ENCODE measurements at regions not wholly inside any gene's neighbourhood (a gene's known extent, or its start where the extent isn't known, plus 50 kb on each side); places are given as distances from the start of the nearest gene placed in this dataset.

DNA sequence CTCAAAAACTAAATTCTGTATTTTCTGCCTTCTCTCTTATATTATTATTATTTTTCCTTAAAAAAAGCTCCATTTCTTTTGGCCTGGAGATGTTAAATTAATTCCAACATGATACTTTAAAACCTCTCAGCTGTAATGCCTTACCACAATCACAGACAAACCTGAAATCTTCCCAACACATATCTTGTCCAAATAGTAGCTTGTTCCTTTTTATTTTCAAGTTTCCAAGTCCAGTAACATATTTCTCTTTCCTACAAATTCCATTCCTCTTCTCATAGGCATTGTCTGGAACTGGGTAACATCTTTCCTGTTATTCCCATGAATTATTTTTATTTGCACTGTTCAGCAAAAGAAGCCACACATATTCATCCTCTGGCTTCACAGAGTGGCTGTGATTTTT is 137.0 kb downstream of the SLITRK6 start:
- Histone ChIP-seq H3K27ac (ENCODE audit: low read depth, low read length) (no peak overlapping the region), H3K27me3 (ENCODE audit: insufficient read depth, low read length, poor library complexity, severe bottlenecking) (no peaks in the 10 kb centered on the region), H3K4me3 (ENCODE audit: low read length) (no peak overlapping the region), H3K4me1 (ENCODE audit: insufficient read depth, low read length) (no peaks in the 10 kb centered on the region), H3K9me3 (ENCODE audit: low read length) (no peaks in the 10 kb centered on the region), H3K36me3 (ENCODE audit: insufficient read depth, low read length) (no peaks in the 10 kb centered on the region)
- Mint-ChIP-seq H3K36me3 (no peaks in the 10 kb centered on the region), H3K4me1 (no peaks in the 10 kb centered on the region), H3K4me3 (no peak overlapping the region), H3K27ac (no peak overlapping the region), H3K27me3 (no peaks in the 10 kb centered on the region), H3K9me3 (peaks cover 0 to 51% (median 2%) of the 10 kb centered on the region in 5 donors)
- DNase-seq: no peak
- ChIA-PET CTCF (no interaction called here), POLR2A (no interaction called here)

DNA sequence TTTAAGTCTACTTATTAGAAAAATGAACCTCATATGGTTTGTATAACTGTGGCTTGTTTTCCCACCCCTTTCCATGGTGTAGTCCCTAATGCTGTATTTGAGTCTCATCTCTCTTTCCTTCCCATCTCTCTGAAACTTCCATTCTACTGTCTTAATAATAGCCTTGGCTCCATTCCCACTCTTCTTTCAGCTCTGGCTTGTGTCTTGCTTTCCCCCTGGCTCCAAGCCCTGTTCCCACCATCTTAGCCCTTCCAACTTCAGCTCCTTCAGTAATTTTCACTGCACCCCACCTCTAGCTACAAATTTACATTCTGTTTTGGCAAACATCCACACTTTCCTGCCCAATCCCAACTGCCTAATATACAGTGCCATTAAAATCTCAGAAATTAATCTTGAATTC is 137.5 kb downstream of the SLITRK6 start:
- no peaks in the 10 kb centered on the region for H3K36me3 ChIP-seq (ENCODE audit: insufficient read depth, low read length)
- no peak overlapping the region for H3K27ac ChIP-seq (ENCODE audit: low read depth, low read length)
- DNase-seq: no peak
- Mint-ChIP-seq H3K9me3 (peaks cover 0 to 50% (median 2%) of the 10 kb centered on the region in 5 donors), H3K27me3 (no peaks in the 10 kb centered on the region), H3K4me3 (no peak overlapping the region), H3K27ac (no peak overlapping the region), H3K4me1 (no peaks in the 10 kb centered on the region), H3K36me3 (no peaks in the 10 kb centered on the region)
- H3K4me3 ChIP-seq (ENCODE audit: low read length): no peak overlapping the region
- no peaks in the 10 kb centered on the region for H3K4me1 ChIP-seq (ENCODE audit: insufficient read depth, low read length)
- ChIA-PET POLR2A (no interaction called here), CTCF (no interaction called here)
- no peaks in the 10 kb centered on the region for H3K27me3 ChIP-seq (ENCODE audit: insufficient read depth, low read length, poor library complexity, severe bottlenecking)
- H3K9me3 ChIP-seq (ENCODE audit: low read length): no peaks in the 10 kb centered on the region

DNA sequence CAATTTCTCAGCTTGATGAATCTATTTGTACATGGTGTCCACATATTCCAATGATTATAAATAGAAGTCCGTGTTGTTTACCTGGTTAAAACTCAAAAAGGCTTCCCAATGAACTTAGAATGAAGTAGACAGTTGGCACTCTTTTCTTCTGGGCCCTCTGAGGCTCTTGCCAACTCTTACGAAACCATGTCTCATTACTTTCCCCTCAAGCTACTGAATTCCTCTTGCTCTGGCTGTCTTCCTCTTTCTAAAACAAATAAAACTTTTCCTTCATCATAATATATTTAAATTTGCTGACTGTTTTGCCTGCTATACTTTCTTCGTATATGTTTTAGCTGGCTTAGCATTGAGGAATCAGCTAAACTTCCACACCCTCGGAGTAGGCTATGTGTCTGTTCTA is 139.7 kb downstream of the SLITRK6 start:
- H3K27me3 ChIP-seq (ENCODE audit: insufficient read depth, low read length, poor library complexity, severe bottlenecking): no peaks in the 10 kb centered on the region
- POLR2A ChIA-PET: no interaction called here
- peaks cover 1 to 41% (median 2%) of the 10 kb centered on the region in 5 donors for H3K9me3 Mint-ChIP-seq
- H3K4me1 ChIP-seq (ENCODE audit: insufficient read depth, low read length): no peaks in the 10 kb centered on the region
- no peak overlapping the region for H3K27ac Mint-ChIP-seq
- H3K9me3 ChIP-seq (ENCODE audit: low read length): no peaks in the 10 kb centered on the region
- no peak overlapping the region for H3K4me3 Mint-ChIP-seq
- H3K4me3 ChIP-seq (ENCODE audit: low read length): no peak overlapping the region
- H3K36me3 ChIP-seq (ENCODE audit: insufficient read depth, low read length): no peaks in the 10 kb centered on the region
- CTCF ChIA-PET: no interaction called here
- H3K27me3 Mint-ChIP-seq: no peaks in the 10 kb centered on the region
- no peak overlapping the region for H3K27ac ChIP-seq (ENCODE audit: low read depth, low read length)
- no peaks in the 10 kb centered on the region for H3K4me1 Mint-ChIP-seq
- H3K36me3 Mint-ChIP-seq: no peaks in the 10 kb centered on the region
- DNase-seq: no peak

DNA sequence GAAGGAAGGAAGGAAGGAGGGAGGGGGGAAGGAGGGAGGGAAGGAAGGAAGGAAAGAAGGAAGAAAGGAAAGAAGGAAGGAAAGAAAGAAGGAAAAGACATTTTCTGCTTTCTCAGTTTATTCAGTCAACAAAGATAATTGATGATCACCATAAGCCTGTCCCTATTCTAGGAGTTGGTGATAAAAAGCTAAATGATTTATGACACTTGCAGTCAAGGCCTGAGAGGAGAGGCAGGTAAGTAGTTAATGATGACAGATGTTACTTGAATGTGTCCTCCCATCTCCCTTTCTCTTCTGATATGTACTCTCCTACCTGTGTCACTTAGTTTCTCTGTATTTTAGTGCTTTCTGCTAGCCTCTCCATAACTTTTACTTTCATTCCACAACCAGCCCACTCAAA is 141.3 kb downstream of the SLITRK6 start:
- POLR2A ChIA-PET: no interaction called here
- Histone ChIP-seq H3K9me3 (ENCODE audit: low read length) (no peaks in the 10 kb centered on the region), H3K27me3 (ENCODE audit: insufficient read depth, low read length, poor library complexity, severe bottlenecking) (no peaks in the 10 kb centered on the region), H3K4me3 (ENCODE audit: low read length) (no peak overlapping the region), H3K4me1 (ENCODE audit: insufficient read depth, low read length) (no peaks in the 10 kb centered on the region), H3K27ac (ENCODE audit: low read depth, low read length) (no peak overlapping the region), H3K36me3 (ENCODE audit: insufficient read depth, low read length) (no peaks in the 10 kb centered on the region)
- no peaks in the 10 kb centered on the region for H3K27me3 Mint-ChIP-seq
- H3K4me3 Mint-ChIP-seq: no peak overlapping the region
- CTCF ChIA-PET: no interaction called here
- no peak for DNase-seq
- H3K4me1 Mint-ChIP-seq: no peaks in the 10 kb centered on the region
- H3K36me3 Mint-ChIP-seq: no peaks in the 10 kb centered on the region
- H3K9me3 Mint-ChIP-seq: peaks cover 1 to 37% (median 5%) of the 10 kb centered on the region in 5 donors
- H3K27ac Mint-ChIP-seq: no peak overlapping the region

DNA sequence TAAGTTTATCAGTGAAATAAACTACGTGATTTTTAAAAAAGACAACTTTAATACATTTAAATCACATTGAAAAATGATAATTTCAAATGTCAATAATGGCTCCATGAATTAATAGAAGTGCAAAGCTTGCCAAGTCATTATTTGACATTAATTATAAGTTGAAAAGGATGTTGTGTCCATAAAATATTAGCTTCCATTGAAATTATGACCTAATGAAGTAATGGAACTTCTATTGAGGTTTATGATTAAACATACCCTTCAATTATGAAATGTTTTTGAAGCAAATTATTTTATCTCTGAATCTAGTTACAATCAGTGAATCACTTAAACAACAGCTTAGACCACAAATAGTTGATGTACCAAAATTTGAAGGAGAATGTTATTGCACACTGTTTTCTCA is 144.2 kb downstream of the SLITRK6 start:
- no peak for DNase-seq
- no peaks in the 10 kb centered on the region for H3K27me3 Mint-ChIP-seq
- H3K9me3 ChIP-seq (ENCODE audit: low read length): no peaks in the 10 kb centered on the region
- H3K4me3 Mint-ChIP-seq: no peak overlapping the region
- H3K4me1 ChIP-seq (ENCODE audit: insufficient read depth, low read length): no peaks in the 10 kb centered on the region
- ChIA-PET CTCF (no interaction called here), POLR2A (no interaction called here)
- H3K27ac Mint-ChIP-seq: no peak overlapping the region
- no peaks in the 10 kb centered on the region for H3K4me1 Mint-ChIP-seq
- H3K27me3 ChIP-seq (ENCODE audit: insufficient read depth, low read length, poor library complexity, severe bottlenecking): no peaks in the 10 kb centered on the region
- no peak overlapping the region for H3K27ac ChIP-seq (ENCODE audit: low read depth, low read length)
- no peaks in the 10 kb centered on the region for H3K36me3 Mint-ChIP-seq
- peaks cover 0 to 26% (median 2%) of the 10 kb centered on the region in 5 donors for H3K9me3 Mint-ChIP-seq
- no peak overlapping the region for H3K4me3 ChIP-seq (ENCODE audit: low read length)
- no peaks in the 10 kb centered on the region for H3K36me3 ChIP-seq (ENCODE audit: insufficient read depth, low read length)

DNA sequence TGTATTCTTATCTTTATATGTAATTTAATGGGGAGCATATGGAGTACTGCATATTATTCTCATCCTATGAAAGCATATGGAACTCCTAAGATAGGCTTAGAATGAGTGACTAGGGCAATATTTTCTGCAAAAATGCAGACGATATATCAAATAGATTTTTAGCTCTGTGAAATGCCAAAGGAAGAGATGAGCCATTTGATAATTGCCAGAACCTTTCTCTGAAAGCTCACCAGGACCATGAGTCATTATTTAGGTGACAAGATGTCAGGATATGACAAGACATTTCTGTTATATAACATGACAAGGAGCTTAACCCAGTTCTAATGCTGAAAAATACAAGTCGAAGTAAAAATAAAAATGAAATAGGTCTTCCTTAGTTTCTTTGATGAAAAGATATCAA is 145.0 kb downstream of the SLITRK6 start:
- Mint-ChIP-seq H3K9me3 (peaks cover 0 to 22% (median 4%) of the 10 kb centered on the region in 5 donors), H3K27me3 (no peaks in the 10 kb centered on the region)
- CTCF ChIA-PET: no interaction called here

DNA sequence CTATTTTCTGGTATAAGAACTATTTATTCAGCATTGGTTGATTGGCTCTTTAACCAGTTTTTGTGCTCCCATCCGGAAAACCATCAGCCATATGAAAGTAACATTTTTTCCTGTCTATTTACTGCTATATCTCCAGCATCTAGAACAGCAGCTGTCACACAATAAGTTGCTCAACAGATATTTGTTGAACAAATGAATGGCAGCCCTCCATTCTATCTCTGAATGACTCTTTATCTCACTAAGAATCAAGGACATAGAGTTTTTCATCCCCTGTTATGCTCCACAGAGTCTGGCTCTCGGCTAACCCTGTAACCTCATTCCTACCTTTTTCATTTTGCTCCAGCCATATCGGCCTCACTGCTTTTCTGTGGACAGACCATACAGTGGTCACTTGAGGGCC is 145.5 kb downstream of the SLITRK6 start:
- ChIA-PET POLR2A (no interaction called here), CTCF (no interaction called here)
- no peaks in the 10 kb centered on the region for H3K27me3 Mint-ChIP-seq
- no peaks in the 10 kb centered on the region for H3K27me3 ChIP-seq (ENCODE audit: insufficient read depth, low read length, poor library complexity, severe bottlenecking)
- H3K36me3 ChIP-seq (ENCODE audit: insufficient read depth, low read length): no peaks in the 10 kb centered on the region
- no peaks in the 10 kb centered on the region for H3K9me3 ChIP-seq (ENCODE audit: low read length)
- no peaks in the 10 kb centered on the region for H3K4me1 ChIP-seq (ENCODE audit: insufficient read depth, low read length)
- DNase-seq: no peak
- H3K4me1 Mint-ChIP-seq: no peaks in the 10 kb centered on the region
- no peak overlapping the region for H3K4me3 ChIP-seq (ENCODE audit: low read length)
- no peak overlapping the region for H3K27ac ChIP-seq (ENCODE audit: low read depth, low read length)
- no peaks in the 10 kb centered on the region for H3K36me3 Mint-ChIP-seq
- no peak overlapping the region for H3K4me3 Mint-ChIP-seq
- peaks cover 2 to 23% (median 4%) of the 10 kb centered on the region in 5 donors for H3K9me3 Mint-ChIP-seq
- no peak overlapping the region for H3K27ac Mint-ChIP-seq

More for the DNA sequence above, 145.0 kb downstream of the SLITRK6 start:
- Histone ChIP-seq H3K9me3 (ENCODE audit: low read length) (no peaks in the 10 kb centered on the region), H3K27me3 (ENCODE audit: insufficient read depth, low read length, poor library complexity, severe bottlenecking) (no peaks in the 10 kb centered on the region), H3K36me3 (ENCODE audit: insufficient read depth, low read length) (no peaks in the 10 kb centered on the region), H3K4me1 (ENCODE audit: insufficient read depth, low read length) (no peaks in the 10 kb centered on the region), H3K4me3 (ENCODE audit: low read length) (no peak overlapping the region), H3K27ac (ENCODE audit: low read depth, low read length) (no peak overlapping the region)
- DNase-seq: no peak
- no peak overlapping the region for H3K4me3 Mint-ChIP-seq
- no peak overlapping the region for H3K27ac Mint-ChIP-seq
- H3K4me1 Mint-ChIP-seq: no peaks in the 10 kb centered on the region
- POLR2A ChIA-PET: no interaction called here
- no peaks in the 10 kb centered on the region for H3K36me3 Mint-ChIP-seq

DNA sequence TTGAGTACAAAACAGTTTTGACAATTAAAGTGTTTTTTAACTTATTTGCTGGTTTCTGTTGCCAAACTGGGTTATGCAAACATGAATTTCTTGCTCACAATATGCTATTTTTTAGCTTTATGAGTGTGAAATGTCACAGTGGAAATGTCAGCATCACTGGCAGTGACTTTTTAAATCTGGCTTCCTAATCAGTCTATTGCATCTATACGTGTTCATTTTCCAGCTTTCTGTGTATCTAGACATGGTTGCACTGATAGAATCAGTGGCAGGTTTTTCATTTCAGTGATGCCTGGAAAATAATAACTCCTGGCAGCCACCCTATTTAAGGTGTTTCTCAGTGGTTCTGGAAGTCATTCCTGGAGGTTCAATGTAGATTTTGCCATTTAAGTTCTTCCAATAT is 146.7 kb downstream of the SLITRK6 start:
- ChIA-PET POLR2A (no interaction called here), CTCF (no interaction called here)
- H3K4me1 Mint-ChIP-seq: no peaks in the 10 kb centered on the region
- no peak overlapping the region for H3K4me3 Mint-ChIP-seq
- Histone ChIP-seq H3K4me3 (ENCODE audit: low read length) (no peak overlapping the region), H3K27me3 (ENCODE audit: insufficient read depth, low read length, poor library complexity, severe bottlenecking) (no peaks in the 10 kb centered on the region), H3K36me3 (ENCODE audit: insufficient read depth, low read length) (no peaks in the 10 kb centered on the region), H3K9me3 (ENCODE audit: low read length) (no peaks in the 10 kb centered on the region), H3K27ac (ENCODE audit: low read depth, low read length) (no peak overlapping the region), H3K4me1 (ENCODE audit: insufficient read depth, low read length) (no peaks in the 10 kb centered on the region)
- peaks cover 2 to 22% (median 4%) of the 10 kb centered on the region in 5 donors for H3K9me3 Mint-ChIP-seq
- no peaks in the 10 kb centered on the region for H3K27me3 Mint-ChIP-seq
- no peaks in the 10 kb centered on the region for H3K36me3 Mint-ChIP-seq
- DNase-seq: no peak
- H3K27ac Mint-ChIP-seq: no peak overlapping the region

DNA sequence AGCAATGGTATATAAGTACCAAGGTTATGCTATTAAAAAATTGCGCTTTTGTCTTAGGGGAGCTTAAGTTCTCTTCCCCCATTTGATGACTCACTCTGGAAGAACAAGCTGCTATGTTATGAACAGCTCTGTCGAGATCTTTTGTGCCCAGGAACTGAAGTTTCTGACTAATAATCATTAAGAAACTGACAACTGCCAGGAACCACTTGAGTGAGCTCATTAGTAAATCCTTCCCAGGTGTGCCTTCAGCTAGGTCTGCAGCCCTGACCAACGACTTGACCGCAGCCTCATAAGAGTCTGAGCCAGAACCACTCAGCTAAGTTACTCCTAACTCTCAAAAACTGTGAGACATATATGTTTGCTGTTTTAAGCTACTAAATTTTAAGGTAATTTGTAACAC is 147.8 kb downstream of the SLITRK6 start:
- Mint-ChIP-seq H3K9me3 (peaks cover 2 to 17% (median 4%) of the 10 kb centered on the region in 5 donors), H3K36me3 (no peaks in the 10 kb centered on the region), H3K27me3 (no peaks in the 10 kb centered on the region), H3K4me1 (no peaks in the 10 kb centered on the region), H3K4me3 (no peak overlapping the region), H3K27ac (no peak overlapping the region)
- Histone ChIP-seq H3K9me3 (ENCODE audit: low read length) (no peaks in the 10 kb centered on the region), H3K4me1 (ENCODE audit: insufficient read depth, low read length) (no peaks in the 10 kb centered on the region), H3K4me3 (ENCODE audit: low read length) (no peak overlapping the region), H3K27ac (ENCODE audit: low read depth, low read length) (no peak overlapping the region), H3K36me3 (ENCODE audit: insufficient read depth, low read length) (no peaks in the 10 kb centered on the region), H3K27me3 (ENCODE audit: insufficient read depth, low read length, poor library complexity, severe bottlenecking) (no peaks in the 10 kb centered on the region)
- no peak for DNase-seq
- ChIA-PET POLR2A (no interaction called here), CTCF (no interaction called here)
